Astrocyte of the spinal cord (primary cell): ENCODE measurements at regions not wholly inside any gene's neighbourhood (a gene's known extent, or its start where the extent isn't known, plus 50 kb on each side); places are given as distances from the start of the nearest gene placed in this dataset.

Experiments
- DNase-seq: peaks from one replicate; pipeline ENCODE4 v3.0.0; 2011; ENCODE audit warnings: low read depth, low spot score
- H3K4me3 ChIP-seq: 2 replicates; pipeline ENCODE4 v1.5.1; 2011; ENCODE audit warnings: low read depth, mild to moderate bottlenecking, low read length, moderate library complexity
- CTCF ChIP-seq: IDR thresholded peaks from 2 replicates; pipeline ENCODE4 v1.5.1; 2012; ENCODE audit warnings: low read depth, mild to moderate bottlenecking, low read length, inconsistent platforms
- in situ Hi-C: cut with HindIII; loops from 2 replicates; pipeline ENCODE4 v1.10.0; 2017; ENCODE audit warnings: low sequenced_read_pairs

- H3K4me3 ChIP-seq: no peak overlapping the region
- DNase-seq: no peak
- no peak for TF ChIP-seq CTCF
- in situ Hi-C loops: no loop called here
These were observed 295.7 kb downstream of the KCNJ2 start for GRCh38 chr17:70464995-70465394.

GRCh38 chr17:70468661-70469060, 299.3 kb downstream of the KCNJ2 start:
- H3K4me3 ChIP-seq: no peak overlapping the region
- in situ Hi-C loops: no loop called here
- no peak for DNase-seq
- no peak for TF ChIP-seq CTCF

GRCh38 chr17:70473049-70473448, 303.7 kb downstream of the KCNJ2 start:
- in situ Hi-C loops: no loop called here
- no peak for DNase-seq
- no peak for TF ChIP-seq CTCF
- no peak overlapping the region for H3K4me3 ChIP-seq

GRCh38 chr17:70476368-70476767, 307.0 kb downstream of the KCNJ2 start:
- no peak for TF ChIP-seq CTCF
- no peak overlapping the region for H3K4me3 ChIP-seq
- in situ Hi-C loops: no loop called here
- DNase-seq: no peak

GRCh38 chr17:70478902-70479301, 309.6 kb downstream of the KCNJ2 start:
- in situ Hi-C loops: no loop called here
- no peak overlapping the region for H3K4me3 ChIP-seq

GRCh38 chr17:70479779-70480178, 310.4 kb downstream of the KCNJ2 start:
- no peak for DNase-seq
- no peak overlapping the region for H3K4me3 ChIP-seq
- in situ Hi-C loops: no loop called here
- TF ChIP-seq CTCF: no peak

More at GRCh38 chr17:70478902-70479301, 309.6 kb downstream of the KCNJ2 start:
- TF ChIP-seq CTCF: no peak
- DNase-seq: no peak

- in situ Hi-C loops: no loop called here
- DNase-seq: no peak
- no peak overlapping the region for H3K4me3 ChIP-seq
- TF ChIP-seq CTCF: no peak
These were observed 314.3 kb downstream of the KCNJ2 start for GRCh38 chr17:70483624-70484023.
